GM12873 (cell line): ENCODE measurements at regions not wholly inside any gene's neighbourhood (a gene's known extent, or its start where the extent isn't known, plus 50 kb on each side); places are given as distances from the start of the nearest gene placed in this dataset.

Experiments used
- CTCF ChIP-seq: IDR thresholded peaks from 2 replicates; pipeline ENCODE4 v1.5.1; 2012; ENCODE audit warnings: low read depth, mild to moderate bottlenecking, moderate library complexity, low read length, control low read depth; ENCODE audit not compliant: insufficient read depth; ENCODE audit errors: missing control alignments

DNA sequence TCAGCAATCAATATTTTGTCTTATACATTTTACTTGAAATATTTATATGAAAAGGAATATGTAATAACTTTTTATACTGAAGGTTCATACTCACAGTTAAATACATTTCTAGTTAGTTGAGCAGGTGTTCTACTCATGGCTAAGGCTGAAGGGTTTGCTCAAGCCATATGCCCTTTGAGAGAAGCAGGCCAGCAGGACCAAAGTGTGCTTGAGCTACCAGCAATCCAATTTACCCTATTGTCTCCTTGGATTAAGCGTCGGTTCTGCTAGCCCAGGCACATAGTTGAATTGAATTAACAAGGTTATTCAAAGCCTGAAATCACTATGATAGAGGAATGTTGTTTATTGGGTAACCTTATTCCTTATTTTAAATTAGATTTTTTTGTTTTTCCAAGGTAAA, 151.5 kb upstream of the BACE2 start:
- TF ChIP-seq CTCF, result no peak

GRCh38 chr21:41018431-41018830, 149.5 kb upstream of the BACE2 start:
- TF ChIP-seq CTCF, result no peak

DNA sequence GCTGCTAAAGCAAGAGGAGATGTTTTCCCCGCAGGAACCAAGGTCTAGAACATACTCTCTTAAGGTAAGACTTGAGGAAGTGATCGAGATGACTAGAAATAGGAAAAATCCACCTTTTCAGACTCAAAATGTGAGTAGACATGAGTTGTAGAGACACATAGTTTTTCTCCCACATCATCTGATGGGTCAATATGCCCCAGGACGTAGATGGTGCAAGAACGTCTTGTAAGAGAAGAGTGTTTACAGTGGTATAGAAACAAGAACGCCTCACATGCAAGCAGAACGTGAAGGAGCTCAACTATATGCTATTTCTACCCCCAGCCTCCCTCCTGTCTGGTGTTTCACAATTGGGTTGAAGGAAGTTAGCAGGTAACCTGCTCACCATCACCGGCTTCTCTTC, 144.0 kb upstream of the BACE2 start:
- no peak for TF ChIP-seq CTCF

DNA sequence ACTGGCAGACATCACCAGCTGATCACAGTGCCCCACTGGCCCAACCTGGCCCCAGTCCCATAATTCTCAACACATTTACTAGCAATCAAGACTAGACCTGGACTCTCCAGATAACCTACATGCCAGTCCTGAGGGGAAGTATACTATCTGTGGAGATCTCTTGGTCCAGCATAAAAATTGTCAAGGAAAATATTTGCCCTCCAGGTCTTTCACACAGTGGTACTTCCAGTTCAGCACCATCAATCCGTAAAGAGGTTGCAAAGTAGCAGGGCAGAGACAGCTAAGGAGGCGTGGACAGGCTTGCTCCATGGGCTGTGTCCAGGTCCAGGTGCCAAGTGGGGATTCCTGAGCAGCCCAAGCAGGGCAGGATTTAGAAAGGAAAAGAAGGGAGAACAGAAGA, 143.6 kb upstream of the BACE2 start:
- TF ChIP-seq CTCF, result no peak

- no peak for TF ChIP-seq CTCF
Measured at GRCh38 chr21:41024746-41025254, 143.2 kb upstream of the BACE2 start.

GRCh38 chr21:41029571-41029970, 138.4 kb upstream of the BACE2 start:
- no peak for TF ChIP-seq CTCF

GRCh38 chr21:41031701-41032220, 136.2 kb upstream of the BACE2 start:
- no peak for TF ChIP-seq CTCF
